SK-N-SH (cell line): ENCODE measurements at regions not wholly inside any gene's neighbourhood (a gene's known extent, or its start where the extent isn't known, plus 50 kb on each side); places are given as distances from the start of the nearest gene placed in this dataset.

ENCODE experiments used
- EP300 ChIP-seq, 2 experiments: IDR thresholded peaks; 2 replicates each; pipeline versions ENCODE4 v1.4.0 to v1.6.1; 2012; ENCODE audit warnings: borderline replicate concordance in 1 of 2, low read depth in 1 of 2, low read length in 1 of 2
- EZH2phosphoT487 ChIP-seq: fragments of 200-600 bp; sonication (generic); IDR thresholded peaks from 2 replicates; pipeline ENCODE4 v1.6.1; 2017; ENCODE audit warnings: low read depth, mixed run types, mild to moderate bottlenecking, antibody characterized with exemption, moderate library complexity, borderline replicate concordance
- GATA2 ChIP-seq: sonication (generic); formaldehyde crosslinking; IDR thresholded peaks from 2 replicates; pipeline ENCODE4 v1.5.0; 2020; ENCODE audit warnings: mild to moderate bottlenecking, missing genetic modification reagents
- MXI1 ChIP-seq: IDR thresholded peaks from 2 replicates; pipeline ENCODE4 v1.6.1; 2012; ENCODE audit warnings: mild to moderate bottlenecking, low read depth, low read length, improper control_type of control experiment
- NRF1 ChIP-seq: IDR thresholded peaks from 2 replicates; pipeline ENCODE4 v1.6.1; 2012; ENCODE audit warnings: low read depth, mild to moderate bottlenecking, low read length
- POLR2AphosphoS5 ChIP-seq: IDR thresholded peaks from 2 replicates; pipeline ENCODE4 v1.6.1; 2012; ENCODE audit warnings: low read depth, low read length
- SIN3A ChIP-seq: IDR thresholded peaks from 2 replicates; pipeline ENCODE4 v1.6.1; 2012; ENCODE audit warnings: low read depth, mild to moderate bottlenecking, low read length, moderate library complexity, borderline replicate concordance
- SMC3 ChIP-seq: IDR thresholded peaks from 2 replicates; pipeline ENCODE4 v1.6.1; 2012; ENCODE audit warnings: low read depth, low read length, improper control_type of control experiment
- YY1 ChIP-seq: IDR thresholded peaks from 2 replicates; pipeline ENCODE4 v1.4.0; 2012; ENCODE audit warnings: low read depth, mild to moderate bottlenecking
- TF ChIP-seq, protein P1 (sequence below): fragments of 200-600 bp; sonication (generic); IDR thresholded peaks from 2 replicates; pipeline ENCODE4 v1.6.1; 2017; ENCODE audit warnings: antibody characterized with exemption, mild to moderate bottlenecking, moderate library complexity
- TF ChIP-seq, protein P2 (sequence below): IDR thresholded peaks from 2 replicates; pipeline ENCODE4 v1.6.1; 2012; ENCODE audit warnings: mild to moderate bottlenecking, low read depth, low read length, moderate library complexity
- TF ChIP-seq, protein P3 (sequence below): fragments of 150-350 bp; IDR thresholded peaks from 2 replicates; pipeline ENCODE4 v1.6.1; 2017; ENCODE audit warnings: antibody characterized with exemption, low read length, low read depth, borderline replicate concordance

DNA sequence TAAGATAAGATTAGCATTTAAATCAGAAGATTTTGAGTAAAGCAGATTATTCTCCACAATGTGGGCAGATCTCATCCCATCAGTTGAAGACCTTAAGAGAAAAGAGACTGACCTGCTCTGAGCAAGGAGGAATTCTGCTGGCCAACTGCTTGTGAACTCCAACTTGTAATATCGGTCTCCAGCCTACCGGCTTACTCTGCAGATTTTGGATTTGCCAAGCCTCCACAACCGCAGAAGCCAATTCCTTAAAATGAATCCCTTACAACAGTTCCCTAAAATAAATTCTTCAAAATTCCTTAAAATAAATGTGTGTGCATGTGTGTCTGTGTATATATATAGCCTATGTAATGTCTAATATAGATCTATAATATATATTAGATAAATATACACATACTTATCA lies 107.4 kb upstream of the KLF13 start:
- TF ChIP-seq POLR2AphosphoS5 (no peak), EP300 (IDR thresholded peaks at IDR 0.05; ENCODE audit: borderline replicate concordance in 1 of 2, low read depth in 1 of 2, low read length in 1 of 2) (no peak), EZH2phosphoT487 (no peak), MXI1 (no peak), YY1 (no peak), SMC3 (no peak), GATA2 (no peak), SIN3A (no peak), NRF1 (no peak)
- TF ChIP-seq, protein P1, sequence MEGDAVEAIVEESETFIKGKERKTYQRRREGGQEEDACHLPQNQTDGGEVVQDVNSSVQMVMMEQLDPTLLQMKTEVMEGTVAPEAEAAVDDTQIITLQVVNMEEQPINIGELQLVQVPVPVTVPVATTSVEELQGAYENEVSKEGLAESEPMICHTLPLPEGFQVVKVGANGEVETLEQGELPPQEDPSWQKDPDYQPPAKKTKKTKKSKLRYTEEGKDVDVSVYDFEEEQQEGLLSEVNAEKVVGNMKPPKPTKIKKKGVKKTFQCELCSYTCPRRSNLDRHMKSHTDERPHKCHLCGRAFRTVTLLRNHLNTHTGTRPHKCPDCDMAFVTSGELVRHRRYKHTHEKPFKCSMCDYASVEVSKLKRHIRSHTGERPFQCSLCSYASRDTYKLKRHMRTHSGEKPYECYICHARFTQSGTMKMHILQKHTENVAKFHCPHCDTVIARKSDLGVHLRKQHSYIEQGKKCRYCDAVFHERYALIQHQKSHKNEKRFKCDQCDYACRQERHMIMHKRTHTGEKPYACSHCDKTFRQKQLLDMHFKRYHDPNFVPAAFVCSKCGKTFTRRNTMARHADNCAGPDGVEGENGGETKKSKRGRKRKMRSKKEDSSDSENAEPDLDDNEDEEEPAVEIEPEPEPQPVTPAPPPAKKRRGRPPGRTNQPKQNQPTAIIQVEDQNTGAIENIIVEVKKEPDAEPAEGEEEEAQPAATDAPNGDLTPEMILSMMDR, result no peak
- TF ChIP-seq, protein P2, sequence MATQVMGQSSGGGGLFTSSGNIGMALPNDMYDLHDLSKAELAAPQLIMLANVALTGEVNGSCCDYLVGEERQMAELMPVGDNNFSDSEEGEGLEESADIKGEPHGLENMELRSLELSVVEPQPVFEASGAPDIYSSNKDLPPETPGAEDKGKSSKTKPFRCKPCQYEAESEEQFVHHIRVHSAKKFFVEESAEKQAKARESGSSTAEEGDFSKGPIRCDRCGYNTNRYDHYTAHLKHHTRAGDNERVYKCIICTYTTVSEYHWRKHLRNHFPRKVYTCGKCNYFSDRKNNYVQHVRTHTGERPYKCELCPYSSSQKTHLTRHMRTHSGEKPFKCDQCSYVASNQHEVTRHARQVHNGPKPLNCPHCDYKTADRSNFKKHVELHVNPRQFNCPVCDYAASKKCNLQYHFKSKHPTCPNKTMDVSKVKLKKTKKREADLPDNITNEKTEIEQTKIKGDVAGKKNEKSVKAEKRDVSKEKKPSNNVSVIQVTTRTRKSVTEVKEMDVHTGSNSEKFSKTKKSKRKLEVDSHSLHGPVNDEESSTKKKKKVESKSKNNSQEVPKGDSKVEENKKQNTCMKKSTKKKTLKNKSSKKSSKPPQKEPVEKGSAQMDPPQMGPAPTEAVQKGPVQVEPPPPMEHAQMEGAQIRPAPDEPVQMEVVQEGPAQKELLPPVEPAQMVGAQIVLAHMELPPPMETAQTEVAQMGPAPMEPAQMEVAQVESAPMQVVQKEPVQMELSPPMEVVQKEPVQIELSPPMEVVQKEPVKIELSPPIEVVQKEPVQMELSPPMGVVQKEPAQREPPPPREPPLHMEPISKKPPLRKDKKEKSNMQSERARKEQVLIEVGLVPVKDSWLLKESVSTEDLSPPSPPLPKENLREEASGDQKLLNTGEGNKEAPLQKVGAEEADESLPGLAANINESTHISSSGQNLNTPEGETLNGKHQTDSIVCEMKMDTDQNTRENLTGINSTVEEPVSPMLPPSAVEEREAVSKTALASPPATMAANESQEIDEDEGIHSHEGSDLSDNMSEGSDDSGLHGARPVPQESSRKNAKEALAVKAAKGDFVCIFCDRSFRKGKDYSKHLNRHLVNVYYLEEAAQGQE, result no peak
- TF ChIP-seq, protein P3, sequence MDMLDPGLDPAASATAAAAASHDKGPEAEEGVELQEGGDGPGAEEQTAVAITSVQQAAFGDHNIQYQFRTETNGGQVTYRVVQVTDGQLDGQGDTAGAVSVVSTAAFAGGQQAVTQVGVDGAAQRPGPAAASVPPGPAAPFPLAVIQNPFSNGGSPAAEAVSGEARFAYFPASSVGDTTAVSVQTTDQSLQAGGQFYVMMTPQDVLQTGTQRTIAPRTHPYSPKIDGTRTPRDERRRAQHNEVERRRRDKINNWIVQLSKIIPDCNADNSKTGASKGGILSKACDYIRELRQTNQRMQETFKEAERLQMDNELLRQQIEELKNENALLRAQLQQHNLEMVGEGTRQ, result no peak
